ENCODE measurements at regions not wholly inside any gene's neighbourhood (a gene's known extent, or its start where the extent isn't known, plus 50 kb on each side); places are given as distances from the start of the nearest gene placed in this dataset.

DNA sequence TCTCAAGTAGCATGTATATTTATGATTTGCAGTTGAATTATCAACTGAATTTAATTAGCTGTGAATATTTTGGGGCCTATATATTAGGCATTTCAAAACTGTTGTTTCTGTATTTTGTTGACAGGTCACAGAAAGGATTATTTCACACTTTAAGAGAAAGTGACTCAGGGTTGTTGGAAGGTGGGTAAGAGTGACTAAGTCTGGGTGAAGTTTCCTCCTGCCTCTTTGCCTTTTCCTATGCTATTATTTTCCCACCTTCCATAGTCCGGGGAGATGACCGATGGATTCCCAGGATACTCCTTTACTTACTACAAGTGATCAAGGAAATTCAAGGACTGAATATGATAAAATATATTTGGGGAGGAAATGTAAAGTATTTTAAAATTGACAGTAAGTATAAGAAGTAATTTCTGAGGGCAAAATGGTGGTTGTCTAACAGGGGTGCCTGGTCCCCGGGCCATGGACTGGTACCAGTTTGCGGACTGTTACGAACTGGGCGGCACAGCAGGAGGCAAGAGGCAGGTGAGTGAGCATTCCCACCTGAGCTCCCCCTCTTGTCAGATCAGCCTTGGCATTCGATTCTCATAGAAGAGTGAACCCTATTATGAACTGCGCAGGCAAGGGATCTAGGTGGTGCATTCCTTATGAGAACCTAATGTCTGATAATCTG is 175.5 kb upstream of the GPRIN3 start:
- intact Hi-C loops (cut with micrococcal nuclease; ENCODE audit: unreplicated experiment): no loop called here
- ChIA-PET SMC1A (ENCODE audit: uncharacterized antibody, unreplicated experiment) (interaction anchor here (0.6 to 1.6 kb wide), 4 partner anchors 10 to 426 kb away, joined by 3 to 5 read pairs (median 3); no protein-coding TSS in a partner anchor), RAD21 (ENCODE audit: unreplicated experiment) (interaction anchor here (1.2 kb wide), 1 partner anchor 368 kb away, joined by 5 read pairs; no protein-coding TSS in a partner anchor), CTCF (interaction anchor here (0.6 to 1.8 kb wide), 4 partner anchors 12 to 420 kb away, joined by 3 to 6 read pairs (median 3); partner anchors contain the start of gene MMRN1), POLR2A (no interaction called here)
- no TSS peak for BruUV-seq (replicated peaks)
- no peaks in the 10 kb centered on the region for H3K79me2 ChIP-seq (ENCODE audit: control insufficient read depth, insufficient read depth, low read length)
- H3K4me3 ChIP-seq: no peak overlapping the region
- ATAC-seq (no peak), DNase-seq (ENCODE audit: low read depth, low spot score) (no peak), FAIRE-seq (no peak)
- in situ Hi-C loops (cut with MboI): no loop called here
- H4K20me1 ChIP-seq (ENCODE audit: control insufficient read depth, insufficient read depth): no peaks in the 10 kb centered on the region
- H3K9ac ChIP-seq (ENCODE audit: control insufficient read depth, insufficient read depth, low read length): no peak overlapping the region
- no peak for TF ChIP-seq IKZF2 (IDR thresholded peaks at IDR 0.05)
- TF ChIP-seq ZBED1 (IDR thresholded peaks at IDR 0.05; ENCODE audit: borderline replicate concordance): no peak
- no peak for TF ChIP-seq CREM (IDR thresholded peaks at IDR 0.05; ENCODE audit: low read depth)
- no peak for TF ChIP-seq SPI1 (IDR thresholded peaks at IDR 0.05; ENCODE audit: borderline replicate concordance, insufficient read depth, low read depth, low read length)
- no peak for TF ChIP-seq NFXL1 (IDR thresholded peaks at IDR 0.05; ENCODE audit: borderline replicate concordance)
- TF ChIP-seq MEF2A (IDR thresholded peaks at IDR 0.05; ENCODE audit: insufficient read depth, low read depth, low read length): no peak
- no peaks in the 10 kb centered on the region for H3K9me3 ChIP-seq (replicated peaks; ENCODE audit: control insufficient read depth, insufficient read depth, low read length)
- 70% methylated on average over 8 of the region's 8 CpGs for WGBS (ENCODE audit: insufficient coverage, insufficient replicate concordance, low lambda C conversion rate, missing lambda C conversion rate)
- H3K4me2 ChIP-seq (ENCODE audit: control insufficient read depth, insufficient read depth): no peak overlapping the region
- no peaks in the 10 kb centered on the region for H3K4me1 ChIP-seq (ENCODE audit: control insufficient read depth, insufficient read depth, low read length)
- no peaks in the 10 kb centered on the region for H3K36me3 ChIP-seq (ENCODE audit: control insufficient read depth in 2 of 2, insufficient read depth in 2 of 2, low read length in 1 of 2)
- H3K27me3 ChIP-seq (replicated peaks in 1 of 2; ENCODE audit: control insufficient read depth in 2 of 2, insufficient read depth in 2 of 2, low read length in 1 of 2): no peaks in the 10 kb centered on the region
- no peak overlapping the region for H3K27ac ChIP-seq (ENCODE audit: control insufficient read depth, insufficient read depth)
- no peak overlapping the region for H2AFZ ChIP-seq (ENCODE audit: control insufficient read depth, low read depth, low read length)

DNA sequence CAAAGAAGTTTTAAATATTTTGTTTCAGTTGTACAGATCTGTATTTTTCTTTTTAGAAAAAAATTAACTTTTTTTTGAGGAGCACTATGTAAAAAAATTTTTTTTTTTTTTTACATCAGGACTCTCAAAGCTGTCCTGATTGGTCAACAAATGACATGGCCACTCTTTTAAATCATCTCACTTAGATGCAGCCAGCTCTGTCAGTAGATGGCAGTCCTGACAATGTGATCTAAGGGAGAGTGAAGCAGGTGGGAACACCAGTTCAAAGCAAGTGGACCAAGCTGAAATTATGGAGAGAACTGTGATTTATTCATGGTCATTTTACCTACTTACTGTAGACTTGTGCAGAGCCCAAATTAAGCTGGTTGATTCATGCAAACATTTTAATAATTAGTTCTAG is 174.7 kb upstream of the GPRIN3 start:
- intact Hi-C loops (cut with micrococcal nuclease; ENCODE audit: unreplicated experiment): no loop called here
- DNase-seq (ENCODE audit: low read depth, low spot score) (no peak), FAIRE-seq (no peak), ATAC-seq (peak; percentile 85)
- no peaks in the 10 kb centered on the region for H3K79me2 ChIP-seq (ENCODE audit: control insufficient read depth, insufficient read depth, low read length)
- H2AFZ ChIP-seq (ENCODE audit: control insufficient read depth, low read depth, low read length): no peak overlapping the region
- no peak overlapping the region for H3K4me2 ChIP-seq (ENCODE audit: control insufficient read depth, insufficient read depth)
- TF ChIP-seq RAD21 (IDR thresholded peaks at IDR 0.05; ENCODE audit: insufficient read depth, low read depth, low read length): peak; percentile 56
- no peak for TF ChIP-seq CHD2 (IDR thresholded peaks at IDR 0.05; ENCODE audit: borderline replicate concordance, low read depth, low read length)
- TF ChIP-seq, protein P1, sequence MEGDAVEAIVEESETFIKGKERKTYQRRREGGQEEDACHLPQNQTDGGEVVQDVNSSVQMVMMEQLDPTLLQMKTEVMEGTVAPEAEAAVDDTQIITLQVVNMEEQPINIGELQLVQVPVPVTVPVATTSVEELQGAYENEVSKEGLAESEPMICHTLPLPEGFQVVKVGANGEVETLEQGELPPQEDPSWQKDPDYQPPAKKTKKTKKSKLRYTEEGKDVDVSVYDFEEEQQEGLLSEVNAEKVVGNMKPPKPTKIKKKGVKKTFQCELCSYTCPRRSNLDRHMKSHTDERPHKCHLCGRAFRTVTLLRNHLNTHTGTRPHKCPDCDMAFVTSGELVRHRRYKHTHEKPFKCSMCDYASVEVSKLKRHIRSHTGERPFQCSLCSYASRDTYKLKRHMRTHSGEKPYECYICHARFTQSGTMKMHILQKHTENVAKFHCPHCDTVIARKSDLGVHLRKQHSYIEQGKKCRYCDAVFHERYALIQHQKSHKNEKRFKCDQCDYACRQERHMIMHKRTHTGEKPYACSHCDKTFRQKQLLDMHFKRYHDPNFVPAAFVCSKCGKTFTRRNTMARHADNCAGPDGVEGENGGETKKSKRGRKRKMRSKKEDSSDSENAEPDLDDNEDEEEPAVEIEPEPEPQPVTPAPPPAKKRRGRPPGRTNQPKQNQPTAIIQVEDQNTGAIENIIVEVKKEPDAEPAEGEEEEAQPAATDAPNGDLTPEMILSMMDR (IDR thresholded peaks at IDR 0.05 in 2 of 3, conservative IDR thresholded peaks at IDR 0.05 in 1 of 3; ENCODE audit: control insufficient read depth in 2 of 3, extremely low read depth in 1 of 3, insufficient read depth in 1 of 3, low read depth in 3 of 3, low read length in 3 of 3): peak; percentile 8 to 44 (median 26); a peak in 4 of 6 replicates
- TF ChIP-seq SMC3 (IDR thresholded peaks at IDR 0.05; ENCODE audit: borderline replicate concordance, low read length): peak; percentile 19; the same call in 1 of the 2 replicates
- H3K36me3 ChIP-seq (ENCODE audit: control insufficient read depth in 2 of 2, insufficient read depth in 2 of 2, low read length in 1 of 2): no peaks in the 10 kb centered on the region
- POLR2A ChIA-PET: no interaction called here
- SMC1A ChIA-PET (ENCODE audit: uncharacterized antibody, unreplicated experiment): interaction anchor here (0.6 to 1.6 kb wide), 4 partner anchors 289 to 427 kb away, joined by 3 to 5 read pairs (median 3); no protein-coding TSS in a partner anchor
- CTCF ChIA-PET: interaction anchor here (0.6 to 1.8 kb wide), 5 partner anchors 10 to 421 kb away, joined by 3 to 6 read pairs (median 3); partner anchors contain the start of gene MMRN1
- H3K27ac ChIP-seq (ENCODE audit: control insufficient read depth, insufficient read depth): no peak overlapping the region
- H4K20me1 ChIP-seq (ENCODE audit: control insufficient read depth, insufficient read depth): no peaks in the 10 kb centered on the region
- H3K9ac ChIP-seq (ENCODE audit: control insufficient read depth, insufficient read depth, low read length): no peak overlapping the region
- H3K9me3 ChIP-seq (replicated peaks; ENCODE audit: control insufficient read depth, insufficient read depth, low read length): no peaks in the 10 kb centered on the region
- RAD21 ChIA-PET (ENCODE audit: unreplicated experiment): interaction anchor here (0.9 to 1.2 kb wide), 2 partner anchors 256 to 369 kb away, joined by 3 to 5 read pairs; no protein-coding TSS in a partner anchor
- H3K27me3 ChIP-seq (replicated peaks in 1 of 2; ENCODE audit: control insufficient read depth in 2 of 2, insufficient read depth in 2 of 2, low read length in 1 of 2): no peaks in the 10 kb centered on the region
- in situ Hi-C loops (cut with MboI): no loop called here
- no peaks in the 10 kb centered on the region for H3K4me1 ChIP-seq (ENCODE audit: control insufficient read depth, insufficient read depth, low read length)
- no peak overlapping the region for H3K4me3 ChIP-seq
- no TSS peak for BruUV-seq (replicated peaks)
